ENCODE measurements at regions not wholly inside any gene's neighbourhood (a gene's known extent, or its start where the extent isn't known, plus 50 kb on each side); places are given as distances from the start of the nearest gene placed in this dataset.

DNA sequence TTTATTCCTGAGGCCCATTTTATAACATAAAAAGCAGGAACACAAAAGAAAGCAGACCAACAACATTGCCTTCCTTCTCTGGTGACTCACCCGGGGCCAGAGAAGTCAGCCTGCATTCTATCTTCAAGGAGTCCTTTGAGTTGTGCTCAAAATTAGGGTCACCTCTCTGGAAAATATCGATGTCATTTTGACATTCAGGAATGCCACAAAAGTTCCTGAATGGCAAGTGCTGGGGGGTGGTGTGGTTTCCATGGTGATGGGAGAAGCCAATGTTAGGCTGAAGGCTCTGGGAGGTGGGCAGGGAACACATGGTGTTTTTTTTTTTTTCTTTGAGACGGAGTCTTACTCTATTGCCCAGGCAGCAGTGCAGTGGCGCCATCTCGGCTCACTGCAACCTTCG, 159.6 kb downstream of the HAPSTR1 start:
- TF ChIP-seq EZH2 (IDR thresholded peaks at IDR 0.05; ENCODE audit: low read depth, unreplicated experiment) (no peak), EZH2phosphoT487 (IDR thresholded peaks at IDR 0.05; ENCODE audit: unreplicated experiment) (no peak), POLR2AphosphoS5 (IDR thresholded peaks at IDR 0.05; ENCODE audit: low read depth) (no peak), ETS1 (IDR thresholded peaks at IDR 0.05) (no peak)
- TF ChIP-seq, protein P1, sequence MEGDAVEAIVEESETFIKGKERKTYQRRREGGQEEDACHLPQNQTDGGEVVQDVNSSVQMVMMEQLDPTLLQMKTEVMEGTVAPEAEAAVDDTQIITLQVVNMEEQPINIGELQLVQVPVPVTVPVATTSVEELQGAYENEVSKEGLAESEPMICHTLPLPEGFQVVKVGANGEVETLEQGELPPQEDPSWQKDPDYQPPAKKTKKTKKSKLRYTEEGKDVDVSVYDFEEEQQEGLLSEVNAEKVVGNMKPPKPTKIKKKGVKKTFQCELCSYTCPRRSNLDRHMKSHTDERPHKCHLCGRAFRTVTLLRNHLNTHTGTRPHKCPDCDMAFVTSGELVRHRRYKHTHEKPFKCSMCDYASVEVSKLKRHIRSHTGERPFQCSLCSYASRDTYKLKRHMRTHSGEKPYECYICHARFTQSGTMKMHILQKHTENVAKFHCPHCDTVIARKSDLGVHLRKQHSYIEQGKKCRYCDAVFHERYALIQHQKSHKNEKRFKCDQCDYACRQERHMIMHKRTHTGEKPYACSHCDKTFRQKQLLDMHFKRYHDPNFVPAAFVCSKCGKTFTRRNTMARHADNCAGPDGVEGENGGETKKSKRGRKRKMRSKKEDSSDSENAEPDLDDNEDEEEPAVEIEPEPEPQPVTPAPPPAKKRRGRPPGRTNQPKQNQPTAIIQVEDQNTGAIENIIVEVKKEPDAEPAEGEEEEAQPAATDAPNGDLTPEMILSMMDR (conservative IDR thresholded peaks at IDR 0.05; ENCODE audit: low read depth in 2 of 2), result no peak
- TF ChIP-seq, protein P2, sequence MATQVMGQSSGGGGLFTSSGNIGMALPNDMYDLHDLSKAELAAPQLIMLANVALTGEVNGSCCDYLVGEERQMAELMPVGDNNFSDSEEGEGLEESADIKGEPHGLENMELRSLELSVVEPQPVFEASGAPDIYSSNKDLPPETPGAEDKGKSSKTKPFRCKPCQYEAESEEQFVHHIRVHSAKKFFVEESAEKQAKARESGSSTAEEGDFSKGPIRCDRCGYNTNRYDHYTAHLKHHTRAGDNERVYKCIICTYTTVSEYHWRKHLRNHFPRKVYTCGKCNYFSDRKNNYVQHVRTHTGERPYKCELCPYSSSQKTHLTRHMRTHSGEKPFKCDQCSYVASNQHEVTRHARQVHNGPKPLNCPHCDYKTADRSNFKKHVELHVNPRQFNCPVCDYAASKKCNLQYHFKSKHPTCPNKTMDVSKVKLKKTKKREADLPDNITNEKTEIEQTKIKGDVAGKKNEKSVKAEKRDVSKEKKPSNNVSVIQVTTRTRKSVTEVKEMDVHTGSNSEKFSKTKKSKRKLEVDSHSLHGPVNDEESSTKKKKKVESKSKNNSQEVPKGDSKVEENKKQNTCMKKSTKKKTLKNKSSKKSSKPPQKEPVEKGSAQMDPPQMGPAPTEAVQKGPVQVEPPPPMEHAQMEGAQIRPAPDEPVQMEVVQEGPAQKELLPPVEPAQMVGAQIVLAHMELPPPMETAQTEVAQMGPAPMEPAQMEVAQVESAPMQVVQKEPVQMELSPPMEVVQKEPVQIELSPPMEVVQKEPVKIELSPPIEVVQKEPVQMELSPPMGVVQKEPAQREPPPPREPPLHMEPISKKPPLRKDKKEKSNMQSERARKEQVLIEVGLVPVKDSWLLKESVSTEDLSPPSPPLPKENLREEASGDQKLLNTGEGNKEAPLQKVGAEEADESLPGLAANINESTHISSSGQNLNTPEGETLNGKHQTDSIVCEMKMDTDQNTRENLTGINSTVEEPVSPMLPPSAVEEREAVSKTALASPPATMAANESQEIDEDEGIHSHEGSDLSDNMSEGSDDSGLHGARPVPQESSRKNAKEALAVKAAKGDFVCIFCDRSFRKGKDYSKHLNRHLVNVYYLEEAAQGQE (IDR thresholded peaks at IDR 0.05; ENCODE audit: unreplicated experiment), result no peak
